Keratinocyte (primary cell): ENCODE measurements at regions not wholly inside any gene's neighbourhood (a gene's known extent, or its start where the extent isn't known, plus 50 kb on each side); places are given as distances from the start of the nearest gene placed in this dataset.

Experiments used
- CTCF ChIP-seq, 3 experiments: IDR thresholded peaks in 1 of 3; conservative IDR thresholded peaks in 1 of 3; optimal IDR thresholded peaks in 1 of 3; 2 replicates in 2 of 3; 3 replicates in 1 of 3; pipeline versions ENCODE3 to v1.5.1; 2011; ENCODE audit warnings: low read length in 3 of 3, mild to moderate bottlenecking in 3 of 3, moderate library complexity in 2 of 3, control low read depth in 1 of 3, inconsistent platforms in 1 of 3; ENCODE audit not compliant: insufficient read depth in 2 of 3; ENCODE audit errors: extremely low read depth in 1 of 3
- EZH2 ChIP-seq: IDR thresholded peaks from one replicate; pipeline ENCODE4 v1.6.1; 2012; ENCODE audit warnings: inconsistent platforms, mild to moderate bottlenecking, low read length, moderate library complexity

DNA sequence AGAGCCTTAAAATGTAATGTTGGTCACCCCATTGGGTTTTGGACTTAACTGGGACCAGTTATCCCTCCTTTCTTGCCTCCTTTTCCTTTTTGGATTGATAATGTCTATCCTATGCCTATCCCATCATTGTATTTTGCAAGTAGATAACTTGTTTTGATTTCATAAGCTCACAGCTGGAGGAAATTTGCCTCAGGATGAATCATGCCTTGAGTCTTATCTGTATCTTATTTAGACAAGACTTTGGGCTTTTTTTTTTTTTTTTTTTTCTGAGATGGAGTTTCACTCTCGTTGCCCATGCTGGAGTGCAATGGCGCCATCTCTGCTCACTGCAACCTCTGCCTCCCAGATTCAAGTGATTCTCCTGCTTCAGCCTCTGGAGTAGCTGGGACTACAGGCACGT, 443.3 kb downstream of the DNAH5 start:
- TF ChIP-seq CTCF (optimal IDR thresholded peaks at IDR 0.05 in 1 of 3, IDR thresholded peaks at IDR 0.05 in 1 of 3, conservative IDR thresholded peaks at IDR 0.05 in 1 of 3; ENCODE audit: extremely low read depth in 1 of 3, insufficient read depth in 2 of 3, low read length in 3 of 3) = no peak
- TF ChIP-seq EZH2 = no peak
